Stimulated activated memory B cell treated with anti-CD40 and anti-IgM and Interleukin-4, amounts not matched to agents 10 μg/mL and 1 μg/mL and 100 μg/mL, for 72 hours (primary cell): ENCODE measurements at regions not wholly inside any gene's neighbourhood (a gene's known extent, or its start where the extent isn't known, plus 50 kb on each side); places are given as distances from the start of the nearest gene placed in this dataset.

Experiments used
- ATAC-seq: fragments of 150-1000 bp; cut with Tn5 transposase; 2 replicates; pipeline ENCODE4 v1.10.0; 2021
- H3K27ac Mint-ChIP-seq: one replicate; pipeline ENCODE4 v1.8.0; 2022; ENCODE audit warnings: mild to moderate bottlenecking, mixed read lengths
- H3K27me3 Mint-ChIP-seq: one replicate; pipeline ENCODE4 v1.8.0; 2022; ENCODE audit warnings: mixed read lengths
- H3K36me3 Mint-ChIP-seq: one replicate; pipeline ENCODE4 v1.8.0; 2022; ENCODE audit warnings: mixed read lengths
- H3K4me1 Mint-ChIP-seq: one replicate; pipeline ENCODE4 v1.8.0; 2022; ENCODE audit warnings: mixed read lengths
- H3K4me3 Mint-ChIP-seq: one replicate; pipeline ENCODE4 v1.8.0; 2022; ENCODE audit warnings: mild to moderate bottlenecking, moderate library complexity, mixed read lengths
- H3K9me3 Mint-ChIP-seq: one replicate; pipeline ENCODE4 v1.8.0; 2022; ENCODE audit warnings: mixed read lengths

- Mint-ChIP-seq H3K27ac (no peak overlapping the region), H3K9me3 (peaks cover 5% of the 10 kb centered on the region), H3K27me3 (peaks cover 6% of the 10 kb centered on the region), H3K4me3 (peak overlapping the region; percentile 5), H3K36me3 (no peaks in the 10 kb centered on the region), H3K4me1 (peaks cover 12% of the 10 kb centered on the region)
- ATAC-seq = no peak
Observed at GRCh38 chr16:77062878-77063675, 127.9 kb upstream of the MON1B start.

GRCh38 chr16:77063676-77064016 is 127.3 kb upstream of the MON1B start:
- Mint-ChIP-seq H3K27me3 (peaks cover 6% of the 10 kb centered on the region), H3K9me3 (peaks cover 5% of the 10 kb centered on the region), H3K4me1 (peaks cover 12% of the 10 kb centered on the region), H3K4me3 (no peak overlapping the region), H3K36me3 (no peaks in the 10 kb centered on the region), H3K27ac (no peak overlapping the region)
- no peak for ATAC-seq

GRCh38 chr16:77064037-77064436 is 127.0 kb upstream of the MON1B start:
- Mint-ChIP-seq H3K27ac (no peak overlapping the region), H3K27me3 (peaks cover 6% of the 10 kb centered on the region), H3K9me3 (peaks cover 5% of the 10 kb centered on the region), H3K36me3 (no peaks in the 10 kb centered on the region), H3K4me1 (peaks cover 12% of the 10 kb centered on the region), H3K4me3 (no peak overlapping the region)
- no peak for ATAC-seq

- ATAC-seq = no peak
- Mint-ChIP-seq H3K4me1 (peaks cover 12% of the 10 kb centered on the region), H3K36me3 (no peaks in the 10 kb centered on the region), H3K4me3 (no peak overlapping the region), H3K9me3 (no peaks in the 10 kb centered on the region), H3K27ac (no peak overlapping the region), H3K27me3 (no peaks in the 10 kb centered on the region)
Observed at GRCh38 chr16:77066896-77067496, 124.0 kb upstream of the MON1B start.

GRCh38 chr16:77067900-77068299 is 123.1 kb upstream of the MON1B start:
- Mint-ChIP-seq H3K36me3 (no peaks in the 10 kb centered on the region), H3K27me3 (no peaks in the 10 kb centered on the region), H3K4me1 (peaks cover 12% of the 10 kb centered on the region), H3K4me3 (no peak overlapping the region), H3K9me3 (no peaks in the 10 kb centered on the region), H3K27ac (no peak overlapping the region)
- ATAC-seq = no peak

- H3K4me3 Mint-ChIP-seq = no peak overlapping the region
- ATAC-seq = no peak
- no peaks in the 10 kb centered on the region for H3K36me3 Mint-ChIP-seq
- H3K27ac Mint-ChIP-seq = no peak overlapping the region
- no peaks in the 10 kb centered on the region for H3K9me3 Mint-ChIP-seq
- H3K4me1 Mint-ChIP-seq = peaks cover 12% of the 10 kb centered on the region
- H3K27me3 Mint-ChIP-seq = no peaks in the 10 kb centered on the region
Observed at GRCh38 chr16:77068402-77068801, 122.6 kb upstream of the MON1B start.

- ATAC-seq = no peak
- Mint-ChIP-seq H3K4me1 (peaks cover 12% of the 10 kb centered on the region), H3K27ac (no peak overlapping the region), H3K27me3 (no peaks in the 10 kb centered on the region), H3K9me3 (no peaks in the 10 kb centered on the region), H3K36me3 (no peaks in the 10 kb centered on the region), H3K4me3 (no peak overlapping the region)
Observed at GRCh38 chr16:77069929-77070328, 121.1 kb upstream of the MON1B start.

- Mint-ChIP-seq H3K9me3 (no peaks in the 10 kb centered on the region), H3K27me3 (no peaks in the 10 kb centered on the region), H3K4me1 (peaks cover 12% of the 10 kb centered on the region), H3K4me3 (no peak overlapping the region), H3K27ac (no peak overlapping the region), H3K36me3 (no peaks in the 10 kb centered on the region)
- ATAC-seq = no peak
Observed at GRCh38 chr16:77070683-77071082, 120.3 kb upstream of the MON1B start.

GRCh38 chr16:77076839-77077238 is 114.2 kb upstream of the MON1B start:
- H3K27me3 Mint-ChIP-seq = no peaks in the 10 kb centered on the region
- H3K4me1 Mint-ChIP-seq = peaks cover 5% of the 10 kb centered on the region
- no peaks in the 10 kb centered on the region for H3K36me3 Mint-ChIP-seq
- H3K4me3 Mint-ChIP-seq = no peak overlapping the region
- no peaks in the 10 kb centered on the region for H3K9me3 Mint-ChIP-seq
- no peak overlapping the region for H3K27ac Mint-ChIP-seq
- no peak for ATAC-seq

GRCh38 chr16:77077256-77077922 is 113.6 kb upstream of the MON1B start:
- Mint-ChIP-seq H3K4me1 (peaks cover 5% of the 10 kb centered on the region), H3K27me3 (no peaks in the 10 kb centered on the region), H3K4me3 (no peak overlapping the region), H3K9me3 (no peaks in the 10 kb centered on the region), H3K36me3 (no peaks in the 10 kb centered on the region), H3K27ac (no peak overlapping the region)
- no peak for ATAC-seq

- Mint-ChIP-seq H3K27ac (no peak overlapping the region), H3K27me3 (no peaks in the 10 kb centered on the region), H3K4me3 (no peak overlapping the region), H3K4me1 (no peaks in the 10 kb centered on the region), H3K9me3 (no peaks in the 10 kb centered on the region), H3K36me3 (no peaks in the 10 kb centered on the region)
- no peak for ATAC-seq
Observed at GRCh38 chr16:77085981-77086380, 105.0 kb upstream of the MON1B start.

GRCh38 chr16:77090062-77090461 is 100.9 kb upstream of the MON1B start:
- Mint-ChIP-seq H3K9me3 (no peaks in the 10 kb centered on the region), H3K27ac (no peak overlapping the region), H3K4me3 (no peak overlapping the region), H3K36me3 (no peaks in the 10 kb centered on the region), H3K4me1 (no peaks in the 10 kb centered on the region), H3K27me3 (no peaks in the 10 kb centered on the region)
- no peak for ATAC-seq

GRCh38 chr16:77093309-77093708 is 97.7 kb upstream of the MON1B start:
- H3K27me3 Mint-ChIP-seq = no peaks in the 10 kb centered on the region
- H3K36me3 Mint-ChIP-seq = no peaks in the 10 kb centered on the region
- no peak overlapping the region for H3K4me3 Mint-ChIP-seq
- peaks cover 2% of the 10 kb centered on the region for H3K9me3 Mint-ChIP-seq
- ATAC-seq = no peak
- no peak overlapping the region for H3K27ac Mint-ChIP-seq
- H3K4me1 Mint-ChIP-seq = no peaks in the 10 kb centered on the region

- Mint-ChIP-seq H3K4me3 (no peak overlapping the region), H3K36me3 (no peaks in the 10 kb centered on the region), H3K27ac (no peak overlapping the region), H3K27me3 (no peaks in the 10 kb centered on the region), H3K9me3 (peaks cover 2% of the 10 kb centered on the region), H3K4me1 (no peaks in the 10 kb centered on the region)
- ATAC-seq = no peak
Observed at GRCh38 chr16:77093999-77094398, 97.0 kb upstream of the MON1B start.

GRCh38 chr16:77111056-77111565 is 79.9 kb upstream of the MON1B start:
- no peaks in the 10 kb centered on the region for H3K9me3 Mint-ChIP-seq
- ATAC-seq = no peak
- no peak overlapping the region for H3K27ac Mint-ChIP-seq
- H3K27me3 Mint-ChIP-seq = no peaks in the 10 kb centered on the region
- no peaks in the 10 kb centered on the region for H3K4me1 Mint-ChIP-seq
- no peak overlapping the region for H3K4me3 Mint-ChIP-seq
- H3K36me3 Mint-ChIP-seq = no peaks in the 10 kb centered on the region

- H3K36me3 Mint-ChIP-seq = no peaks in the 10 kb centered on the region
- no peak for ATAC-seq
Observed at GRCh38 chr16:77112746-77113145, 78.2 kb upstream of the MON1B start.

More at GRCh38 chr16:77112746-77113145, 78.2 kb upstream of the MON1B start:
- H3K9me3 Mint-ChIP-seq = no peaks in the 10 kb centered on the region
- H3K27me3 Mint-ChIP-seq = peaks cover under 1% of the 10 kb centered on the region
- no peak overlapping the region for H3K4me3 Mint-ChIP-seq
- H3K4me1 Mint-ChIP-seq = no peaks in the 10 kb centered on the region
- no peak overlapping the region for H3K27ac Mint-ChIP-seq
